OCI-LY3 (cell line): ENCODE measurements at regions not wholly inside any gene's neighbourhood (a gene's known extent, or its start where the extent isn't known, plus 50 kb on each side); places are given as distances from the start of the nearest gene placed in this dataset.

Source experiments
- H2AFZ ChIP-seq: fragments of 200-600, 300-600 bp; shearing (Covaris generic); 2 replicates; pipeline ENCODE4 v1.6.0; 2014; ENCODE audit warnings: antibody characterized with exemption, low read depth, low read length
- H3K27ac ChIP-seq: fragments of 200-600, 300-600 bp; sonication (generic); 2 replicates; pipeline ENCODE4 v1.5.1; 2014; ENCODE audit warnings: mild to moderate bottlenecking, low read length, moderate library complexity, mixed read lengths
- H3K27me3 ChIP-seq: fragments of 200-600, 300-600 bp; sonication (generic); 2 replicates; pipeline ENCODE4 v1.6.1; 2014; ENCODE audit warnings: low read depth, low read length, mixed read lengths
- H3K36me3 ChIP-seq: fragments of 200-600, 300-600 bp; sonication (generic); replicated peaks from 2 replicates; pipeline ENCODE3; 2014; ENCODE audit warnings: low read depth, low read length, mixed read lengths
- H3K4me1 ChIP-seq: fragments of 300-600, 200-600 bp; sonication (generic); 2 replicates; pipeline ENCODE4 v1.6.1; 2014; ENCODE audit warnings: low read length, mixed read lengths
- H3K4me2 ChIP-seq: fragments of 200-600, 300-600 bp; sonication (generic); 2 replicates; pipeline ENCODE4 v1.6.1; 2014; ENCODE audit warnings: low read length, mixed read lengths
- H3K4me3 ChIP-seq: fragments of 300-600, 200-600 bp; sonication (generic); 2 replicates; pipeline ENCODE4 v1.5.1; 2014; ENCODE audit warnings: antibody characterized with exemption, mild to moderate bottlenecking, low read length, moderate library complexity
- H3K79me2 ChIP-seq: fragments of 300-600, 200-600 bp; shearing (Covaris generic); 2 replicates; pipeline ENCODE4 v1.6.1; 2014; ENCODE audit warnings: mild to moderate bottlenecking, low read length, mixed read lengths
- H3K9ac ChIP-seq: fragments of 300-600, 200-600 bp; shearing (Covaris generic); 2 replicates; pipeline ENCODE4 v1.6.0; 2014; ENCODE audit warnings: mild to moderate bottlenecking, low read length, moderate library complexity
- H3K9me3 ChIP-seq: fragments of 200-600, 300-600 bp; shearing (Covaris generic); 2 replicates; pipeline ENCODE4 v1.6.1; 2014; ENCODE audit warnings: low read length, mixed read lengths; ENCODE audit not compliant: insufficient read depth
- H4K20me1 ChIP-seq: fragments of 200-600, 300-600 bp; sonication (generic); 2 replicates; pipeline ENCODE4 v1.6.1; 2016; ENCODE audit warnings: low read length, mixed read lengths; ENCODE audit not compliant: insufficient read depth
- EZH2phosphoT487 ChIP-seq: fragments of 200-600 bp; shearing (Covaris generic); IDR thresholded peaks from 2 replicates; pipeline ENCODE4 v1.6.1; 2018; ENCODE audit warnings: antibody characterized with exemption, mixed run types, low read depth
- TF ChIP-seq, protein P1 (sequence below): fragments of 200-600, 300-600 bp; sonication (generic); IDR thresholded peaks from 2 replicates; pipeline ENCODE4 v1.5.1; 2014; ENCODE audit warnings: antibody characterized with exemption, low read length, low read depth

DNA sequence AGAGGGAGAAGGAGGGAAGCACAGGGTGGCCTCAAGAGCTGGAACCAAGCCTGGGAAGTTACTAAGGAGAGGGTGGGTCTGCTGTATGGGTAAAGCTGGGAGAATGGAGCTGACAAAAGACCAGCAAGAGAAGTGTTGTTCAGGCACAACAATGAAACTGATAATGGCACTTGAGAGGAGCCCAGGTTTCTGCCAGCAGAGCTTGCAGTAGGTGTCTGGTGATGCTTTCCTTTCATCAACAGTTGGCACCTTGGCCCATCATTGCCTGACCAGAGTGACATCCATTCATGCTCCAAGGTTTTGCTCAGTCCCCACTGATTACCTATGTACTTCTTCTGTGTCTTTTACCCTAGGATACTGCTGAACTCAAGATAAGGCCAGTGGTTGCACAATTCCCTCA, 92.9 kb upstream of the CXCR4 start:
- Histone ChIP-seq H3K4me2 (no peak overlapping the region), H3K4me3 (no peak overlapping the region), H2AFZ (no peak overlapping the region), H3K79me2 (no peaks in the 10 kb centered on the region), H3K36me3 (peaks cover 10% of the 10 kb centered on the region), H3K9me3 (peaks cover 17% of the 10 kb centered on the region; the same call in 1 of the 2 replicates), H3K27me3 (peaks cover 12% of the 10 kb centered on the region; the same call in 1 of the 2 replicates), H3K9ac (no peak overlapping the region), H3K4me1 (peaks cover 77% of the 10 kb centered on the region), H4K20me1 (no peaks in the 10 kb centered on the region), H3K27ac (no peak overlapping the region)
- TF ChIP-seq, protein P1, sequence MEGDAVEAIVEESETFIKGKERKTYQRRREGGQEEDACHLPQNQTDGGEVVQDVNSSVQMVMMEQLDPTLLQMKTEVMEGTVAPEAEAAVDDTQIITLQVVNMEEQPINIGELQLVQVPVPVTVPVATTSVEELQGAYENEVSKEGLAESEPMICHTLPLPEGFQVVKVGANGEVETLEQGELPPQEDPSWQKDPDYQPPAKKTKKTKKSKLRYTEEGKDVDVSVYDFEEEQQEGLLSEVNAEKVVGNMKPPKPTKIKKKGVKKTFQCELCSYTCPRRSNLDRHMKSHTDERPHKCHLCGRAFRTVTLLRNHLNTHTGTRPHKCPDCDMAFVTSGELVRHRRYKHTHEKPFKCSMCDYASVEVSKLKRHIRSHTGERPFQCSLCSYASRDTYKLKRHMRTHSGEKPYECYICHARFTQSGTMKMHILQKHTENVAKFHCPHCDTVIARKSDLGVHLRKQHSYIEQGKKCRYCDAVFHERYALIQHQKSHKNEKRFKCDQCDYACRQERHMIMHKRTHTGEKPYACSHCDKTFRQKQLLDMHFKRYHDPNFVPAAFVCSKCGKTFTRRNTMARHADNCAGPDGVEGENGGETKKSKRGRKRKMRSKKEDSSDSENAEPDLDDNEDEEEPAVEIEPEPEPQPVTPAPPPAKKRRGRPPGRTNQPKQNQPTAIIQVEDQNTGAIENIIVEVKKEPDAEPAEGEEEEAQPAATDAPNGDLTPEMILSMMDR = no peak
- no peak for TF ChIP-seq EZH2phosphoT487

DNA sequence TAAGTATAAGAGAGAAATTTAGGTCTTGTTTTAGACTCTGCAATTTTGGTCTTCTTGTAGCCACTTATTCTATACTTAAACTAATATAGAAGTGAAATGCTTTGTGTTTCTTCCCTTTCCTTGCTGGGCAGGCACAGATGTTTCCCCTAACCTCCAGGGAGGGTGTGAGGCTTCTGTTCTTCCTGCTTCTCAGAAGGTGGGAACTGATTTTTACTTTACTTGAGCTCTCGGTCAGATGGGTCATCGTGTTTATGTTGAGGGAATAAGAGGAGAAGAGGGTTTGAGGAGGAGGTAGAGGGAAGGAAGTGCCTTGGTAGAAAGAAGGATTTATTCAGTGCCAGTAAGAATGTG, 92.5 kb upstream of the CXCR4 start:
- Histone ChIP-seq H3K9ac (no peak overlapping the region), H3K9me3 (peaks cover 17% of the 10 kb centered on the region; the same call in 1 of the 2 replicates), H3K4me3 (no peak overlapping the region), H3K4me1 (peaks cover 77% of the 10 kb centered on the region), H3K4me2 (no peak overlapping the region), H2AFZ (no peak overlapping the region), H3K36me3 (peaks cover 11% of the 10 kb centered on the region), H4K20me1 (no peaks in the 10 kb centered on the region), H3K79me2 (no peaks in the 10 kb centered on the region), H3K27ac (no peak overlapping the region), H3K27me3 (peaks cover 9% of the 10 kb centered on the region; the same call in 1 of the 2 replicates)
- TF ChIP-seq, protein P1 = no peak
- TF ChIP-seq EZH2phosphoT487 = no peak

DNA sequence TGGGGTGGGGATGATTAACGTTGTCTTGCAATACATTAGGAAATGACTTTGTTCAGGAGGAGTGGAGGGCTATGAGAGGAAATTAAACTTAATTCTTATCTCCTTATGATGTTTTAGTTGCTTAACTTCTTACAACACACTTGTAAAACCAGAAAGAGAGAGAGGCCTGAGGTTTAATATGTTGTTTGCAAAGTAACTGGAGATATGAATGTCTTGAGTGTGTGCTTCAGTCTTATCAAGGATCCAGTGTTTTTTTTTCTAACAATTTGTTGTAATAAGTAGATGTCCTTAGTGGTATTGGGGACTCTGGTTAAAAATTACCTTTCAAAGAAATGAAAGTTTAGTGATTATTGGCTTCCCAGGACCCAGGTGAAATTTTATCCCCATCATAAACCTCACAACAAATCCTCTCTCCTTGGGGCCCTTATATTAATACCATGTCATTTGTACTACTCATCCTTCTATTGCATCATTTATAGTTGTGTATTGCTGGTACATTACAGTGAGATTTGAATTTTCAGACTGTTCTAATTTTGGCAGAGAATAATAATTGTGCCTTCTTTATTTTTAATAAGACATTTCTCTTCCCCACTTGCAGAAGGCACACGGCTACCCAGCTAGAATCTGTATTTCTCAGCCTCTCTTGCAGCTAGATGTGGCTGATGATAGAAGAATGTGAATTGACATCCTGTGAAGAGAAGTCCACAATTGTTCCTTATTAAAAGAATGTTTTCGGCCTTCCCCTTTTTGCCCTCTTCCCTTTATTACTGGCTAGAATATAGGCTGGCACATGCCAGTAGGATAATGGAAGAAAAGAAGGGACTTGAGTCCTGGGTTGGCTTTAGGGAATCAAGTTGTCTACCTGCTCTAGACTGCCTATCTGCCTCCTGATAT, 91.9 kb upstream of the CXCR4 start:
- H3K4me3 ChIP-seq = no peak overlapping the region
- no peak overlapping the region for H2AFZ ChIP-seq
- H4K20me1 ChIP-seq = no peaks in the 10 kb centered on the region
- peaks cover 11% of the 10 kb centered on the region; the same call in 1 of the 2 replicates for H3K27me3 ChIP-seq
- H3K36me3 ChIP-seq = peaks cover 17% of the 10 kb centered on the region
- no peak overlapping the region for H3K27ac ChIP-seq
- TF ChIP-seq, protein P1 = no peak
- no peak for TF ChIP-seq EZH2phosphoT487
- peaks cover 23% of the 10 kb centered on the region; the same call in 1 of the 2 replicates for H3K9me3 ChIP-seq
- H3K79me2 ChIP-seq = no peaks in the 10 kb centered on the region
- peaks cover 80% of the 10 kb centered on the region for H3K4me1 ChIP-seq
- H3K4me2 ChIP-seq = no peak overlapping the region
- H3K9ac ChIP-seq = no peak overlapping the region

- Histone ChIP-seq H3K27ac (no peak overlapping the region), H4K20me1 (no peaks in the 10 kb centered on the region), H3K4me1 (peaks cover 76% of the 10 kb centered on the region), H3K9ac (no peak overlapping the region), H3K36me3 (peaks cover 22% of the 10 kb centered on the region), H3K9me3 (peaks cover 24% of the 10 kb centered on the region; the same call in 1 of the 2 replicates), H3K79me2 (no peaks in the 10 kb centered on the region), H3K27me3 (peaks cover 11% of the 10 kb centered on the region; the same call in 1 of the 2 replicates), H3K4me2 (no peak overlapping the region), H3K4me3 (no peak overlapping the region), H2AFZ (no peak overlapping the region)
- TF ChIP-seq EZH2phosphoT487 = no peak
- TF ChIP-seq, protein P1 = no peak
Measured at GRCh38 chr2:136208682-136209420, 90.9 kb upstream of the CXCR4 start.
